ENCODE measurements at regions not wholly inside any gene's neighbourhood (a gene's known extent, or its start where the extent isn't known, plus 50 kb on each side); places are given as distances from the start of the nearest gene placed in this dataset.

DNA sequence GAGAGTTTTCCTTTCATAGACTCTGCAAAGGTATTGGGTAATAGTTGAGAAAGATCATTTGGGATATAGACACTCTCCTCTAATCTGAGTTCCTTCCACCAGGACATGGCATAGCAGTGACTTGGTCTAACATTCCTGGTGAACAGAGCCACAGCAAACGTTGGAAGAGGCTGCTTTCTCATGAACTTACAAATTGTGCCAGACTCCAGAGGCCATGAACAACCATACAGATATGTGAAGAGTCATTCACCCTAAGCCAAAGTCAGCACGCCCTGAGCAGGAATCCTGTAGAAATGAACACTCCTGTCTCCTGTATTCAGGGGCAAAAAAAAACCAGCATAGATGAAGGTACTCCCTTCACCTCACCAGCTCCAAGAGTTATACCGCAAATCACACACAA is 152.8 kb downstream of the TMEM18 start (continued):
- TF ChIP-seq YY1 (IDR thresholded peaks at IDR 0.05; ENCODE audit: extremely low read depth, insufficient replicate concordance, low read depth, low read length) (no peak), POLR2A (IDR thresholded peaks at IDR 0.05; ENCODE audit: borderline replicate concordance, extremely low read depth, insufficient read depth, insufficient read length) (no peak)

DNA sequence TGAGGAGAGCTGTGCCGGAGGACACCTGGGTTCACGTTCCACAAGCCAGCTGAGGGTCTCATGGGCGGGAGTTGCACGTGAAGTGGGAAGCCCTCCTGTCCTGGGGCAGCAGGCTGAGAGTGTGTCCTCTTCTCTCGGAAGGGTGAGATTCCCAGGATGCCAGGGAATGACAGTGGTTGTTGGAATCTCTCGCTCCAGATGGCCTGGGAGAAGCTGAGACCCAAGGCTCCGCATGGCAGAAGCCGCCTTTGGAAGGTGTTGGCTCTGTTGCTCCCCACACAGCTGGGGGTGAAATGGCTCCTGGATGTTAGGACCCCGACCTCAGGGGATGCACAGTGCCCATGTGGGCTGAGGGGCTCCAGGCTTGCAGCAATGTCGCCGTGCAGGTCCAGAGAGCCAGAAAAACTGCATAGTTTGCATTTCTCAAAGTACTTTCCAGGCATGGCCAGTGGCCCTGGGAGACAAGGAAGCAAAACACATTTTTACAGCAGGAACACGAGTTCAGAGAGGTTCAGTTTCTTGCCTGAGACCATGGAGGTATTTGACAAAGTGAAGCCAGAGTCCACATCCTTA is 153.4 kb downstream of the TMEM18 start:
- intact Hi-C loops (cut with micrococcal nuclease) = no loop called here

More for the DNA sequence above, 153.4 kb downstream of the TMEM18 start:
- Histone ChIP-seq H3K4me1 (ENCODE audit: control insufficient read depth in 1 of 2, insufficient read depth in 2 of 2, low read length in 2 of 2) (no peaks in the 10 kb centered on the region), H4K20me1 (ENCODE audit: insufficient read depth) (no peaks in the 10 kb centered on the region), H3K9ac (ENCODE audit: low read length) (no peak overlapping the region), H3K9me3 (ENCODE audit: control insufficient read depth in 1 of 2, insufficient read depth in 1 of 2, low read depth in 1 of 2, low read length in 2 of 2) (no peaks in the 10 kb centered on the region), H2AFZ (ENCODE audit: low read depth, low read length, poor library complexity, severe bottlenecking) (no peak overlapping the region), H3K27me3 (ENCODE audit: insufficient read depth, low read length) (0 out of 2 replicates have a peak, but pooled peaks cover 2% of the 10 kb centered on the region), H3K9me2 (ENCODE audit: insufficient read depth) (no peaks in the 10 kb centered on the region), H3K4me2 (ENCODE audit: low read length) (no peak overlapping the region), H3K27ac (ENCODE audit: low read depth, low read length) (no peak overlapping the region), H3K79me2 (ENCODE audit: insufficient read depth, low read length) (no peaks in the 10 kb centered on the region), H3K4me3 (replicated peaks in 1 of 2; ENCODE audit: low read depth in 1 of 2, low read length in 2 of 2) (no peak overlapping the region), H3K36me3 (ENCODE audit: control insufficient read depth in 1 of 2, insufficient read depth in 2 of 2, low read length in 2 of 2) (no peaks in the 10 kb centered on the region)
- DNase-seq (ENCODE audit: low read depth, low spot score) (no peak), ATAC-seq (no peak)
- BruUV-seq (replicated peaks) = no TSS peak
- TF ChIP-seq TCF7L2 (IDR thresholded peaks at IDR 0.05; ENCODE audit: borderline replicate concordance, extremely low read depth, insufficient read depth, insufficient read length) (no peak), ELF1 (IDR thresholded peaks at IDR 0.05; ENCODE audit: borderline replicate concordance, low read depth) (no peak), POLR2A (IDR thresholded peaks at IDR 0.05; ENCODE audit: borderline replicate concordance, extremely low read depth, insufficient read depth, insufficient read length) (no peak), EZH2phosphoT487 (IDR thresholded peaks at IDR 0.05; ENCODE audit: borderline replicate concordance) (no peak), CBX3 (IDR thresholded peaks at IDR 0.05; ENCODE audit: low read depth) (no peak)
- TF ChIP-seq, protein P1, sequence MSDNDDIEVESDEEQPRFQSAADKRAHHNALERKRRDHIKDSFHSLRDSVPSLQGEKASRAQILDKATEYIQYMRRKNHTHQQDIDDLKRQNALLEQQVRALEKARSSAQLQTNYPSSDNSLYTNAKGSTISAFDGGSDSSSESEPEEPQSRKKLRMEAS (IDR thresholded peaks at IDR 0.05) = no peak
- TF ChIP-seq, protein P2, sequence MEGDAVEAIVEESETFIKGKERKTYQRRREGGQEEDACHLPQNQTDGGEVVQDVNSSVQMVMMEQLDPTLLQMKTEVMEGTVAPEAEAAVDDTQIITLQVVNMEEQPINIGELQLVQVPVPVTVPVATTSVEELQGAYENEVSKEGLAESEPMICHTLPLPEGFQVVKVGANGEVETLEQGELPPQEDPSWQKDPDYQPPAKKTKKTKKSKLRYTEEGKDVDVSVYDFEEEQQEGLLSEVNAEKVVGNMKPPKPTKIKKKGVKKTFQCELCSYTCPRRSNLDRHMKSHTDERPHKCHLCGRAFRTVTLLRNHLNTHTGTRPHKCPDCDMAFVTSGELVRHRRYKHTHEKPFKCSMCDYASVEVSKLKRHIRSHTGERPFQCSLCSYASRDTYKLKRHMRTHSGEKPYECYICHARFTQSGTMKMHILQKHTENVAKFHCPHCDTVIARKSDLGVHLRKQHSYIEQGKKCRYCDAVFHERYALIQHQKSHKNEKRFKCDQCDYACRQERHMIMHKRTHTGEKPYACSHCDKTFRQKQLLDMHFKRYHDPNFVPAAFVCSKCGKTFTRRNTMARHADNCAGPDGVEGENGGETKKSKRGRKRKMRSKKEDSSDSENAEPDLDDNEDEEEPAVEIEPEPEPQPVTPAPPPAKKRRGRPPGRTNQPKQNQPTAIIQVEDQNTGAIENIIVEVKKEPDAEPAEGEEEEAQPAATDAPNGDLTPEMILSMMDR (IDR thresholded peaks at IDR 0.05 in 2 of 3, conservative IDR thresholded peaks at IDR 0.05 in 1 of 3; ENCODE audit: borderline replicate concordance in 1 of 3, insufficient read depth in 1 of 3, low read depth in 2 of 3, low read length in 2 of 3) = no peak
- POLR2A ChIA-PET = no interaction called here
- RAD21 ChIA-PET (ENCODE audit: low non-redundant PET in 1 of 2, low total read pairs in 2 of 2, uncharacterized antibody in 2 of 2, unreplicated experiment in 2 of 2) = no interaction called here
- CTCF ChIA-PET = no interaction called here

Data from HCT116 (cell line).